ENCODE measurements at regions not wholly inside any gene's neighbourhood (a gene's known extent, or its start where the extent isn't known, plus 50 kb on each side); places are given as distances from the start of the nearest gene placed in this dataset.

GRCh38 chr5:155983954-155984353, 343.0 kb upstream of the SGCD start:
- DNase-seq (ENCODE audit: low spot score) = peak; percentile 22

DNA sequence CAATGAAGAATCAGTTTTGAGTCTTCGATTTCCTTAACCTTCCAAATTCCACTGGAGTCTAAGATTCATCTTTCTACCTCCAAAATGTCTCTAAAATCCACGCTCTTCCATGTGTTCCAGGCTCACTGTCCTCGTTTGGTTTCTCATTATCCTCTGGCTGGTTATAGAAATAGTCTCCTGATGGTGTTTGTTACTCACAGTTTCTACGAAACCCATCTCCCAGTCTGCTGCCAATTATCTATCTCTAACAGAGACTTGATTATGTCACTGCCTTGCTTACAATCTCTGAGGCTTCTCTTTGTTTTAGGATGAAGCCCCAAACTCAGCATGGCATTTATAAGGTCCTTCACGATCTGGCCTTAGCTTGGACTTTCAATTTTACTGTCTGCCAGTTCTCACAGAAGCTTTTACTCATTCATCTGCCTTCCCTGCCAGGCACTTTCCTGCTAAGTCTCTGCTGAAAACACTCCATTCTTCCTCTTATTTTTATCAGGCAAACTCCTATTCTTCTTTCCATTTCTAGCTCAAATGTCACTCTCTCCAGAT, 339.6 kb upstream of the SGCD start:
- no peak for DNase-seq (ENCODE audit: low spot score)

DNA sequence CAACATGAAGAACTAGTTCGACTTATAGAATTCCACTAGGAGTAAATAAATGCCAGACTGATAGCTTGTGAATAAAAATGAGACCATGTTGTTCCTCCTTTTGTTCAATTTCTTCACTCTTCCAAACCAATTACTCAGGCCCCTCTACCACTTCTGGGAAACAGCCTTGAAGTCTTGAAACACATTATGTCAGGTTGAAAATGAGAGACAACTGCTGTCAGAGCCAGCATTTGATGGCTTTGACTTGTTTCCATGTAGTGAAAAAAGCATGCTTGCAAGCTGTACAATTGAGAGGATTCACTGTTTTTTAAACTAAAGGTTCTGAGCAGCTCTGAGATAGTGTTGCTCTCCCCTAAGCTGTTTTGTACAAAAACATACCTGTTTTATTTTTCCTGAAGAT, 337.1 kb upstream of the SGCD start:
- DNase-seq (ENCODE audit: low spot score) = no peak

DNA sequence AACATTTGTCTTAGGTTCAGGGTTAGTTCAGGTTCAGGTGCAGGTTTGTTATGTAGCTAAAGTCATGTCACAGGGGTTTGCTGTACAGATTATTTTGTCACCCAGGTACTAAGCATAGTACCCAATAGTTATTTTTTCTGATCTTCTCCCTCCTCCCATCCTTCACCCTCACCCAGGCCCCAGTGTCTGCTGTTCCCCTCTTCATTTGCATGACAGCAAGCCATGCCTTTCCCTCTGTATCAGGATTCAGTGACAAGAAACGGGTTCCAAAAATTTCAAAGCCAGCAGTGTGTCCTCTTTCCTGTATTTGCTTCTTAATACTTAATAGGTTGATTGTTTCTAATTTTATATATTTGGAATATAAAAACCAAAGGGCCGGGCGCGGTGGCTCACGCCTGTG, 330.8 kb upstream of the SGCD start:
- DNase-seq (ENCODE audit: low spot score) = no peak

DNA sequence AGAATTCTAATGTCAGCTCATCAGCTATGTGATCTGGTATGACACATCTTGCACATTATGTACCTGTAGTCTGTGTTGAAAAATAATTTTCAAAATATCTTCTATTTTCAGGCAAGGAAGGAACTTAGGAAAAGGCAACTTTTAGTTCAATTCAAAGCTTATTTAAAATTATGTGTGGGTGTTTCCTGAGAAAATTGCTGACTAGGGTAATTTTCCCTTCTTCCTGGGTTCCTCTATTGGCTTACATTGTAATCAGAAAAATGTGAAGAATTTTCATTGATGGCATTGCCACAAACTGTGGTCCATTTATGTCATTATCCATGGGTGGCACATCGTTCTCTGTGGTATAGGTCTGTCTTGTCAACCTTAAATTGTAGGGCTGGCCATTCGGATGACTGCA, 328.7 kb upstream of the SGCD start:
- no peak for DNase-seq (ENCODE audit: low spot score)

DNA sequence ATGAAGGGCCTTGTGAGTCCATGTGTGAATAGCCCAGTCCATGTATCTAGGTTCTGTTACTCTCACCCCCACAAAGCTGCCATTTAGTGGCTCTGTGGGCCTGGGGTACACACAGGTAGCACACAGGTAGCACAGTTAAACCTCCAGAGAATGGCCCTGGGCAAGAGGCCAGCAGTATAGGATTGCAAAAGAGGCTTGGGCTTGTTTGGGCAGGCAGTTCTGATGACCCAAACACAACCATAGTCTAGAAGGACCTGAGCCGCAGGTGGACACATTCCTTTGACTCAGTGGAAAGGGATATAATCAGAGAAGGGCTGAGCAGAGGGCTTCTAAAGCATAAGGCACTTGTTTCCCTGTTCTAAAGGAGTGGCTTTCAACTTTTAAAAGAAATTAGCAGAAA, 326.8 kb upstream of the SGCD start:
- no peak for DNase-seq (ENCODE audit: low spot score)

GRCh38 chr5:156004754-156005153, 322.2 kb upstream of the SGCD start:
- DNase-seq (ENCODE audit: low spot score) = no peak

- no peak for DNase-seq (ENCODE audit: low spot score)
Observed at GRCh38 chr5:156006026-156006647, 320.8 kb upstream of the SGCD start.

- DNase-seq (ENCODE audit: low spot score) = no peak
Observed at GRCh38 chr5:156008844-156009243, 318.1 kb upstream of the SGCD start.

DNA sequence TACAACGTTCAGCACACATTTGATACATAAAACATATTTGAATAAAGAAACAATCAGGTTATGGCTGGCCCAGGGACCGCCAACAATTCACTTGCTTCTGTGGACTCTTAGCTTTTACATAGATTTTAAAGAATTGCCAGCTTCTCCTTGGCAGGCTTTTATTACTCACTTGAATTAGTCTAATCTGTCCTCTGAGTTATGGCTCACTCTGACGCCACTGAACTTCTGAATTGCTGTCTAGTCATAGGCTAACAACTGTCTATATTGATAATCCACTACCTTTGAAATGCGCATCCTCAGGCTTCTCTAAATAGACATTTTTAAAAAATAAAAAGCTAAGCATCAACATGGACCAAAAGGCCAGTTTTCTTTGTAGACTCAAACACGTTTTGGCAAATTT, 317.4 kb upstream of the SGCD start:
- no peak for DNase-seq (ENCODE audit: low spot score)

DNA sequence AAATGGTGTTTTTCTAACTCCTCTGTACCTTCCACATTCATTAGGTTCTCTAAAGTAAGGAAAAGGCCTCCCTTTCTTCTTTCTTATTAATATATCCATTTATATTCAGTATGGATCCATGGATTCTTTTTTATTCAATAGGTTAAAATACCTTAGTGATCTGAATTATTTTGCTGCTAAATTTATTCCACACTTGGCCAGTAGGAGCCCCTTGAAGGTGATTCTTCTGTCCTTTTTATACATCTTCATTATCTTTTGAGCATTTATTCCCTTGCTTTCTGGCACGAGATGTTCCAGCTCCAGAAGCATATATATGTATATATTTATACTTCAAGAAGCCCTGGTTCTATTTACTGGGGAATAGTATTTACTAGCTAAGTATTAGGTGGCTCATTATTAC, 311.8 kb upstream of the SGCD start:
- DNase-seq (ENCODE audit: low spot score) = no peak

DNA sequence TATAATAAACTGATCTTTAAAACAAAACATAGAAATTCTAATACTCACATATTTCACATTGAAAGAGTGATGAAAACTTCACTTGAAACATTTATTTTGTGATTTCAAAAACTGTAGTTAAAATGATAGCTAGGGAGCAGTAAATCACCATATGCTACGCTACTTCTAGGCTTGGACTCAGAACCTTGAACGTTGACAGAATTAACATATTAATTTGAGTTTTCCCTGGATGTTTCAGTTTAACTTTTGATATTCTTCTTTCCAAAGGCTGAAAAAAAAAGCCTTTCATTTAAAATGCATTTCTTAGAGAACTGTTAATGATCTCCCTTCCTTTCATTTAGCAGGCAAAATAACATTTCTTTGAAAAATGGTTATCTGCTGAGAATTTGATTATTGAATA, 307.8 kb upstream of the SGCD start:
- DNase-seq (ENCODE audit: low spot score) = no peak

DNA sequence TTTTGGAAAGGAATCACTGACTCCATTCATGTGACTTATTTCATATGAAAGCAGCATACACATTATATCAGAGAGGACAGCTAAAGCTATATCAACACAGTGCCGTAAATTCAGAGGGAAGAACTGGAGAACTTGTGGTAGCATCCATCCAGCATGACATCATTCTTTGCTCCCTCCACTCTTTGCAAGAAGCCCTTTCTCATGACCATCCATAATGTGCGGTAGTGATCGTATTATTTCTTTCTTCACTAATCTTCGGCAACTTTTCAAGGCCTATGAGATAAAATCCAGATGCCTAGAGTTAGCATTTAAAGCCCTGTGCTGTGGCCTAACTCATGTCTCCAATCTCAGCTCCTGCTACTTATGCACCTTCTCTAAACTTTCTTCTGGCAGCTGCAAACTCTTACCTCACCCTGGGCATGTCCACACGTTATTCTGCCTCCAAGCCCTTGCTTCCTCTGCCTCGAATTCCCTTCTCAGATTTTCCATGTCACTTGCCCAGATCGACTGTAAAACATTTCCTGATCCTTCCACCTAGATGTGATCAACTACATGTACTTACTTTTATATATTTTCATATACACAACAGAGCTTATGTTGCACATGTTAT, 307.3 kb upstream of the SGCD start:
- DNase-seq (ENCODE audit: low spot score) = no peak

- no peak for DNase-seq (ENCODE audit: low spot score)
Observed at GRCh38 chr5:156020647-156021046, 306.3 kb upstream of the SGCD start.

GRCh38 chr5:156021866-156022265, 305.1 kb upstream of the SGCD start:
- DNase-seq (ENCODE audit: low spot score) = no peak

GRCh38 chr5:156025656-156026055, 301.3 kb upstream of the SGCD start:
- no peak for DNase-seq (ENCODE audit: low spot score)

- peak; percentile 19 for DNase-seq (ENCODE audit: low spot score)
Observed at GRCh38 chr5:156031181-156031580, 295.8 kb upstream of the SGCD start.

DNA sequence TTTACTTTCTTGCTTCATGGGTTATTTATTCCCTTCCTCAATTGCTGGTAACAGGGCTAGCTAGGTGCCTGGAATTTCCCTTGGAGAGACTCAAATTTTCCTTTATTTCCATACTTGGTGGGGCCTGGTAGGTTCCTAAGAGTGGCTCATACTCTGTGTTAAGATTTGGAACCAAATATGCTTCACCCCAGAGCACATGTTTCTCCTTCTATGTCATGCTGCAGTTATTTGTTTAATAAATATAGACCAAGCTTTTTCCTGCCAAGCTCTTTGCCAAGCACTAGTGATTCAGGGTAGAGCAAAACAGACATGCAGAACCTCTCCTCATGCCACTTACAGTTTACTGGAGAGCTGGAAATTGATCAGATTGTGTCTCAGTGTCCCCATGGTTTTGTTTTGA, 290.3 kb upstream of the SGCD start:
- peak; percentile 61 for DNase-seq (ENCODE audit: low spot score)

- no peak for DNase-seq (ENCODE audit: low spot score)
Observed at GRCh38 chr5:156037151-156037909, 289.6 kb upstream of the SGCD start.

GRCh38 chr5:156042726-156043125, 284.2 kb upstream of the SGCD start:
- no peak for DNase-seq (ENCODE audit: low spot score)

- DNase-seq (ENCODE audit: low spot score) = no peak
Observed at GRCh38 chr5:156043351-156043750, 283.6 kb upstream of the SGCD start.

DNA sequence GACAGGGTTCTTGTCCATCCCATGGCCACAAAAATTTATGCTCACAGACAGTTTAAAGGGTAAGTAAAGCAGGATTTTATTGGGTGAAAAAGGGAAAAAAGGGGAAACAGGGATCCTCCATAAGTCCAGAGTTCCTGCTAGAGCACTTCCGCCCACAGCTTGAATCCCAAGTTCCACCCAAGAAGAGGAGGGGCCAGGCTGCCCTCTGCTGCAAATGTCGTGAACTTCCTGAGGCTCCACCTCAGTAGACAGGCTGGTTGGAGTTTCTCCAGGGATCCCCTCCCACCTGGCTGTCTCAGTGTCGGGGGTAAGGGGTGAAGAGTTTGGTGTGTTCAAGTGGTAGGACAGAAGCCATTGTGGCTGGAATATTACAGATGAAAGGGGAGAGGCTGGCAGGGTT, 275.0 kb upstream of the SGCD start:
- DNase-seq (ENCODE audit: low spot score) = no peak

GRCh38 chr5:156052656-156053055, 274.3 kb upstream of the SGCD start:
- DNase-seq (ENCODE audit: low spot score) = no peak
